Suppressor macrophage (primary cell): ENCODE measurements at regions not wholly inside any gene's neighbourhood (a gene's known extent, or its start where the extent isn't known, plus 50 kb on each side); places are given as distances from the start of the nearest gene placed in this dataset.

Experiments used
- DNase-seq, 4 experiments: peaks; one replicate each; pipeline ENCODE4 v3.0.0-alpha.2; 2020 to 2022

DNA sequence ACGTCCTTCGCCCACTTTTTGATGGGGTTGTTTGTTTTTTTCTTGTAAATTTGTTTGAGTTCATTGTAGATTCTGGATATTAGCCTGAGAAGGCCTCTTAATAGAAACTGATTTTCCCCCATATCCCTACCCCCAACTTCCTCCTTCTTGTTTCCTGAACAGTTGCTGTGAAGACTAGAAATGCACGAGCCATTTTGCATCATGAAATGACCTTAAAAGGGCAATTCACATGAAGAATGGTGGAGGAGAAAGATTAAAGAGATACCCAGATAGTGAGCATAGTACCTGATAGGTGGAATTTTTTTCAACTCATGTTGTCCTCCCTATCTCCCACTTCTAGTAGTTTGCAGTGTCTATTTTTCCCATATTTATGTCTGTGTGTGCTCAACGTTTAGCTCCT lies 55.2 kb upstream of the KCNH8 start:
- DNase-seq: peak in 1 of 4 experiments; percentile 14

DNA sequence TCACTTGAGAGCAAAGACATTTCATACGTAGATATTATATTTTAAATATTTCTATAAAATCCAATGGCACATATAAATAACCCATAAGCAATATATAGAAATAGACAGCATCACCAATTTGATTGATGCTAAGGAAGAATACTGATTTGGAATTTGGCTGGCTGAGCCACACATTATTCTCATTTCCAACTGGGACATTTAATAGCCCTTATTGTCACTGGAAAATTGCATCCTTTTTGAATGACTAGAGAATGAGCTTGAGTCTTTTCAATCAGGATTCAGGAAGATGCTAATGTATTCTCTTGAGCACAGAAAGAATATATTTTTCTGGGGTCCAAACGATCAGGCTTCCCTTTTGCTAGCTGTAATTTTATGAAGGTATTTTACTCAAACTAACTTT lies 70.9 kb upstream of the KCNH8 start:
- DNase-seq: no peak

DNA sequence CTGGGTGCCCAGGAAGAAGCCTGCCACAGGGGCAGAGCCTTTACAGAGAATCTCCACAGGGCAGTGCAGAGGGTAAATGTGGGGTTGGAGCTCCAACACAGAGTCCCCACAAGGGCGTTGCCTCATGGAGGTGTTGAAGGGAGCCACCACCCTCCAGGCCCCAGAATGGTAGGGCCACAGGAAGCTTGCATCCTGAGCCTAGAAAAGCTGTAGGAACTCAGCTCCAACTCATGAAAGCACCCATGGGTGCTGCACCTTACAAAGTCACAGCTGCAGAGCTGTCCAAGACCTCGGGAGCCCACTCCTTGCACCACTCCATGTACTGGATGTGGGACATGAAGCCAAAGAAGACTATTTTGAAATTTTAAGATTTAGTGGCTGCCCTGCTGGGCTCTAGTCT lies 73.3 kb upstream of the KCNH8 start:
- DNase-seq: no peak

DNA sequence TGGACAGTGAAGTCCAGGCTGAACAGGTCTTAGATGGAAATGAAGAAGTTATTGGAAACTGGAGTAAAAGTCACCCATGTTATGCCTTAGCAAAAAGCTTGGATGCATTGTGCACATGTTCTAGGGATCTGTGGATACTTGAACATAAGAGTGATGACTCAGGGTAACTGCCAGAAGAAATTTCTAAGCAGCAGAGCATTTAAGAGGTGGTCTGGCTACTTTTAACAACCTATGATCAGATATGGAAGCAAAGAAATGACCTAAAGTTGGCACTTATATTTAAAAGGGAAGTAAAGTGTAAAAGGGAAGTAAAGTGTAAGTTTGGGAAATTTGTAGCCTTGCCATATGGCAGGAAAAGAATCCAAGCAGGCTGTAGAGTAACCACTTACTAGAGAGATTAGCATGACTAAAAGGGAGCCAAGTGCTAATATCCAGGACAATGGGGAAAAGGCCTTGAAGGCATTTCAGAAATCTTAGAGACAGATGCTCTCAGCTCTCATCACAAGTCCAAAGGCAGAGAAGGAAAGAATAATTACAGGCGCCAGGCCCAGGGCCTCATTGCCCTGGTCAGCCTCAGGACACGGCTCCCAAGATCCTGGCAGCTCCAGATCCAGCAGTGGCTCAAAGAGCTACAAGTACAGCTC lies 73.9 kb upstream of the KCNH8 start:
- DNase-seq: peak; percentile 3 to 37 (median 12)

DNA sequence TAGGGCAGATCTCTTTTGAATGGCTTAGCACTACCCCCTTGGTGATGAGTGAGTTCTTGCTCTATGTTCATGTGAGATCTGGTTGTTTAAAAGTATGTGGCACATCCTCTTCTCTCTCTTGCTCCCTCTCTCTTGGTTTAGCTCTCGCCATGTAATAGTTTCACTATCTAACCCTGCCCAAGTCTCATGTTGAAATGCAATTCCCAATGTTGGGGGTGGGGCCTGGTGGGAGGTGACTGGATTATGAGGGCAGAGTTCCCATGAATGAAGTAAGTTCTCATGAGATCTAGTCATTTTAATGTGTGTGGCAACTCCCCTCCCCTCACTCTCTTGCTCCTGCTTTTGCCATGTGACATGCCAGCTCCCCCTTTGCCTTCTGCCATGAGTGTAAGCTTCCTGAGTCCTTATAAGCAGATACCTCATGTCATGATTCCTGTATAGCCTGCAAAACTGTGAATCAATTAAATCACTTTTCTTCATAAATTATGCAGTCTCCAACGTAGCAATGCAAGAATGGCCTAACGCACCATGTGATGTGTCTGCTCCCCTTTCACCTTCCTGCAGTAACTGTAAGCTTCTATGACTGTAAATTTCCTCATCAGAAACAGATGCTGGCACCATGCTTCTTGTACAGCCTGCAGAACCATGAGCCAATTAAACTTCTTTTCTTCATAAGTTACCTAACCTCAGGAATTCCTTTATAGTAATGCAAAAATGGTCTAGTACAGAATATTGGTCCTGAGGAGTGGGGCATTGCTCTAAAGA lies 74.8 kb upstream of the KCNH8 start:
- no peak for DNase-seq

DNA sequence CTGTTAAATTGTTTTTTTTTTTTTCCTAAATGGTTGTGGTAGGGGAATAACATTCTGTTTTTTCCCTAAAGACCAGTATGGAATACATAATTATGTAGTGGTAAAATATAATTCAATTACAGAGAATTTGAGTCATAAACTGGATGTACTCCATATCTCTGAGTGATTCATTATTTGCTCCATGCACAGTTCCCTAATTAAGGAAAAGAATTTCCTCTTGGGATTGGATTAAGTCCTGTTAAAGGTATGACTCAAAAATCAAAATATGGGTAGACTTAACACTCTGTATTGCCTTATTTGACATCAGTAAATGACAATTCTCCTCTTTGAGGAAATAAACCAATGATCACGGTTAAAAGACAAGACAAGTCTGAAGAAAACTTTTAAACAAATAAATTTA lies 78.0 kb upstream of the KCNH8 start:
- no peak for DNase-seq

DNA sequence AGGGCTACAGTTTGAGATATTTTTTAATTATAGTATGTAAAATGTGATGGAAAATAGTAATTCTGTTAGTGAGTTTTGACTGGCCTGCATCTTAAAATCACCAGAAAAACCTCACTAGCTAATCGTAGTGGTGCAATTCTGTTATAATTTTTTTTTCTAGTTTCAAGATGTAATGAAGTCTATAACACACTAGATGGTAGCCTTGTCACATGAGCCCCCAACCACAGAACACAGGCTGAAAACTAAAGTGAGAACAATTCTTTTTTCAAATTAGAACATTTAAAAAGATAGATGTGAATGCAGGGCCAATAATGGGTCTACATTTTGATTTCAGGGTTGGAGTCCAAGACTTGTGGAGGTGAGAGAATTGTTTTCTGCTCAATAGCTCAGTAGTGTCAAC lies 83.3 kb upstream of the KCNH8 start:
- DNase-seq: peak in 3 of 4 experiments; percentile 3 to 23 (median 3)

DNA sequence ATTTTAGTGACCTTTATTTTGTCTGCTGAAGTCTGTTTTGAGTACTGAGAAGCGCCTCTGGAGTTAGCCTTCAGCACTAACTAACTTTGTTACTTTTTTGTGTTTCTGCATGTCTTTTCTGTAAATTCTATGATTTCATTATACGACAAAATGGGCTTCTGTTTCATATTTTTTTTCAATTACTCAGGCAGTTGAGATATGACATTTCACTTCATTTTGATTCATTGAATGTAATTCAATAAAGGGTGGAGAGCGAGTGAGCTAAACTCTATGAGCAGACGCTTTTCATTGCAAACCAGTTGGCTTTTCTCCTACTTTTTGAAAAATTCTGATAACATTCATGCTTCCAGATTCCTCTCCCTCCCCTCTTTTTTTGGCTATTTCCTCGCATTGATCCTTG lies 84.4 kb upstream of the KCNH8 start:
- DNase-seq: no peak

DNA sequence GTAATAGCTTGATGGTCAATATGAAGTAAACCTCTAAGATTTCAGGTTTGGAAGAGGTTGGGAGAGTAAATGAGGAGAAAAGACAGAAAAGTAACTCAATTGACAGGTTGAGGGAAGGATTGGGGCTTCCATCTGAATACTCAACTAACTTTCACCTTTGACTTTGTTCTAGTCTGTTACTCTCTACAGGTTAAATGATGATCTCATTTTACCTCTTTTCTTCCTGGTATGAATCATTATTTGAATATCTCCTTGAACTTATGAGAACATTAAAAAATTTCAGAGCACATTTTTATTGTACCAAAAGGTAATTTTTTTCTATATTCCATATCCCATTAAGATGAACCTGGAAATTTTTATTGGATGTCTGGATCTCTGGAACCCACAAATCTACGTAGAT lies 87.9 kb upstream of the KCNH8 start:
- no peak for DNase-seq

DNA sequence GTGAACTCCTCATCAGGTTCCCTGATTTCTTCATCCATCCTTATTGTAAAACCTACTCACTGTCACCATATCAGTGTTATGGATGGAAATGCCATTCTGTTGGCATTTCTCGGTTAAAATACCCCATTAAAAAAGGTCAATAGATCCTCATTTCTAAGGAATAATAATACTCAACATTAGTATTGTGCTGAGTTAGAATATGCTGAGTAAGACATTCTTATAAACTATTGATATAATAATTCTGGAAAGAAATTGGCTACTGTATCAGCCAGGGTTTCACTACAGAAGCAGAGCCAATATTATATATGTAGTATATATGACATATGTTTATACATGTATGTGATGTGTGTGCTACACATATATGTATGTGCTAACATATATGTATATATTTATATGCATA lies 95.4 kb upstream of the KCNH8 start:
- no peak for DNase-seq

DNA sequence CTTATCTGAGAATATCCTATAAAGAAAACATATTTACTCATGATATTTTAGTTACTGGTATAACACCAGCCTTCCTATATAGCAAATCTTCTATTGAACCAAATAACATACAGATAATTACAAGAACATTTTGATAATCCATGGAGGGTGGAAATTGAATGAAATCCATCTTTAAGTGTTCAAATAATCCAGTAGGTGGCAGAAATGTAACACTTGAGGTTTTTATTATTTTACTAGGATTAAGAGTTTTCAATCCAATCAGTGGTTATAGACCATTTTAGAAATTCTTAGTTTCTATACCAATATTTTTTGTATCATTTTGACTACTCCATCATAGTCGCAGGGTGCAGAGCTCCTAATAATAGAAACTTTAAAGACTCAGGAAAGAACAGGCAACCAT lies 101.9 kb upstream of the KCNH8 start:
- DNase-seq: peak in 2 of 4 experiments; percentile 4 to 14

DNA sequence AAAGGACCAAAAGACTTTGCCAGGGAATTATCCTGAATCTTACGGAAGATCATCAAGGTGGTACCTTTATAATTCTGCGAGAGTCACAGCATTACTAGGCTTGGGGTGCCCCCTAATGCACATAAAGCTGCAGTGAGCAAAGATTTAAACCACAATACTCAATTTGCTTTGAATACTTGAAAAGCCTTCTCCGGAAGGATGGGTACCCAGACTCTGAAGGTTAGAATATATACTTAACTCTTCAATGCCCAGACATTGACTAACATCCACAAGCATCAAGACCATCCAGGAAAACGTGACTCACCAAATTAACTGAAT lies 117.8 kb upstream of the KCNH8 start:
- no peak for DNase-seq

DNA sequence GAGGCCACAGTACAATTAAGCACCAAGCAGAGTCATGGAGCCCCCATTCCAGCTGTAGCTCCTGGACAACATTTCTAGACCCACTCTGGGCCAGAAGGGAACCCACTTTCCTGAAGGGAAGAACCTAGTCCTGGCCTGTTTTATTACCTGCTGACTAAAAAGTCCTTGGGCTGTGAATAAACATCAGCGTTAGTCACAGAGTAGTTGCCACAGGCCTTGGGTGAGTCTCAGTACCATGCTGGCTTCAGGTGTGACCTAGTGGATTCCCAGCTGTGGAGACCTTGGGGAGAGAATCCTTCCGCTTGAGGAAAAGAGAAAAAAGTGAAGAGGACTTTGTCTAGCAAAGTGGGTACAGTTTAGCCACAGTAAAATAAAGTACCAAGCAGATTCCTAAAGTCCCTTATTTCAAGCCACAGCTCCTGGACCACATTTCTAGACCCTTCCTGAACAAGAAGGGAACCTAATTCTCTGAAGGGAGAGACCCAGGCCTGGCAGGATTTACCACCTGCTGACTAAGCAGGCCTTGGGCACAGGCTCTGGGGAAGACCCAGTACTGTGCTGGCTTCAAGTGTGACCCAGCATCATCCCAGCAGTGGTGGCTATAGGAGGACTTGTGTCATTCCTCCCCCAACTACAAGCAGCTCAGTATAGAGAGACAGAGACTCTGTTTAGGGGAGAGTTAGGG lies 118.3 kb upstream of the KCNH8 start:
- DNase-seq: no peak

DNA sequence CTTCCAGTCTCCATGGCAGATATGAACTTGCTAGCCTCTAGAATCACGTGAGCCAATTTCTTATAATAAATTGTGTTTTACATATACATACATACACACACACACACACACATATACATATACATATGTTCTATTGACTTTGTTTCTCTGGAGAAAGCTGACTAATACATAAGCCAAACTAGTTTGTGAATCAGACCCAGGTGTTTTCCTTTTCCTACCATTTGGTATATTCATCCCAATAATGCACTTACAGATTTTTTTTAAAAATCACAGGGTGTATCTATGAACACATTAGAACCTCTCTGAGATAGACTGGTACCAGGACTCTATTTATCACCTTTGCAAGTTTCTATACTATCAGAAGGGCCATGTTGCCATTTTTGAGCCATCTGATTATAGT lies 122.9 kb upstream of the KCNH8 start:
- DNase-seq: no peak

DNA sequence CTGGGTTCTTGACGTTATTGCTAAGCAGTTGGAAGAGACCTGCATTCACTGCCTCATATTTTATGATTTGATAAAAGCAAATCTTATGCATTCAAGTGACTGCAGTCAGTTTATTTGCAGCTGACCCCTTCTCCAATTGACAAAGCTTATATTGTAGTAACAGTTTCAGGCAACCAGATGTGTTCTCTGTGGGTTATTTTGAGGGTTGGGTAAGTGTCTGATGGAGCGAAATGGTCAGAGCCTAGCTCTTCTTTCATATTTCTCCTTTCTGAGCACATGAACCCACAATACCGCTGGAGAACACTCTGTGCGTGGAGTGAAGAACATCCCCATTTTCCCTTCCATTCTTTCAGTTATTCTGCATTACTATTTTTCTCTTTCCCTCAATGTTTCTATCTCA lies 125.8 kb upstream of the KCNH8 start:
- DNase-seq: no peak

DNA sequence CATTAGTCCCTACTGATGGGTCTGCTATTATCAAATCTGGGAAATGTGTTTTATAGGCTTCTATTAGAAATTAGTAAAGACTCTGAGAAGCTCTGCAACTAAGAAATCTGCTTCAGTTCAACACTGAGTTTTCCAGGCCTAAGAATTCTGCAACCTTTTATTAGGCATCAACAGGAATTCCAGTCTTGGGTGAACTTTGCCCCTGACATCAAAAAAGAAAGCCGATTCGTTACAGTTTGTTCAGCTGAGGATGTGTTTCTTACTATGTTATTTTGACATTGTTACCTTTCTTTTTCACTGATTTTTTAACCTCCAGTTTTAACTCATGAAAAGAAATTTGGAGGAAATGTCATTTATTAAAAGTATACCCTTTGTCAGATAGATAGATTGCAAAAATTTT lies 131.5 kb upstream of the KCNH8 start:
- DNase-seq: no peak

DNA sequence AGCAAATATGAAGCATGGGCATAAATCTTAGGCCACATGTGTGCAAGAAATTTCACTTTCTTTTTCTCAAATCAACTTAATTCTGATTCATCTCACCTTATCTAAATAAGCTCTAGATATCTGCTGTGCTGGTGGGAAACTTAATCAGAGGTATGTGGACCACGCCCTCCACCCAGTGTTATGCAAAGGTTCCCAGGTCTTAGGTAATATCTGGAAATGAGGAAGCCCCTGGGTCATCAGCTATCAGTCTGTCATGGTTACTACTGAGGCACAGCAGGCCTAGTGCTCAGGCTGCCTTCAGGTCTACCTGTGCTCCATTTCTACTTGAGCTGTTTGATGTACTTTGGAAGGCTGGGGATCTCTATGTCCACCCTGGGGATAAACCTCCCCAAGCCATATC lies 134.4 kb upstream of the KCNH8 start:
- no peak for DNase-seq

DNA sequence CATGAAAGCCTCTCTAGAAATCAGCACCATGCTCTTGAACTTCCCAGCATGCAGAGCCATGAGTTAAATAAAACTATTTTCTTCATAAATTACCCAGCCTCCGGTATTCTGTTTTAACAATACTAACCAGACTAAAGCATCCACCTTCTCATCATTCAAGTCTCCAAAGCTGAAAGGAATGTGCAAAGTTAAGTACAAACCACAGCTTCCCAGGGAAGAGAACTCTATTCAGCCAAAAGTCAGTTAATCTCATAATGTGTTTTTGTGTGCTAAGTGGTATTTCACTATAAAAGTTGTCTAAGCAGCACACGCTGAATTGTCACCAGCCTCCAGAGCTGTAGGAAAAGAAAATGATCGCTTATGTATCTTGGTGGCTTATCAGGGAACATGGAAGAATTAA lies 135.5 kb upstream of the KCNH8 start:
- no peak for DNase-seq

DNA sequence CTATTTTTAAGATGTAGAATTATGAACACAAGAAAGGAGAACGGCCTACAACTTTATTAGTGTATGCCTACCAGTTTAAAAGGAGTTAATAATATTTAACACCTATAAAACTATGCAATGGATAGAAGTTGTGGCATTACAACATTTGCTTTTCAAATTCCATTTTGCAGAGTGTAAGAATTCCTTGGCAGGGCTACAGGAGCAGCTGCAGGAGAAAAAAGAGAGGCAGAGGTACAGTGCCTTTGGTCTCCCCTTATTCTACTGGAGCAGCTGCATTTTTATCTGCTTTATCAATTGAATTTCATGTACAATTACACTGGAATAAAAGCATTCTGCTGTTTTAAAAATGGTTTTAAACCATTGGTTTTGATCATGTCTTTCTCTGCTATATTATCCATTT lies 145.7 kb upstream of the KCNH8 start:
- DNase-seq: no peak

DNA sequence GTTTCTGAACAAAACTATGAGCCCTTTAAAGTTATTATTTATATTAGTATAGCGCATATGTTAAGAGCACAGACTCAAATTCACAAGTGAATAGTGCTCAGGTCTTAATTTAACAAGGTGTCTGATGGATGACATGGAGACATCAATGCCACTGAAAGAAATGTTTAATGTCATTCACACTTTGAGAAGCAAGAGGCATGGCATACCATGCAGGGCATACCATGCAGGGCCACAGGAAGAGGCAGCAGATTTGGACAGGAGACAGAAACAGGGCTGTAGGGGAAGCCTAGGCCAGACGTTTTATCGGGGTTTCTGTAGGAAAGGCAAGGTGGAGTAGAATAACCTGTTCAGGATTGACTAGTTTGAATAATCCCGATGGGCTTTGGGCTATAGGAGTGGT lies 150.2 kb upstream of the KCNH8 start:
- no peak for DNase-seq

DNA sequence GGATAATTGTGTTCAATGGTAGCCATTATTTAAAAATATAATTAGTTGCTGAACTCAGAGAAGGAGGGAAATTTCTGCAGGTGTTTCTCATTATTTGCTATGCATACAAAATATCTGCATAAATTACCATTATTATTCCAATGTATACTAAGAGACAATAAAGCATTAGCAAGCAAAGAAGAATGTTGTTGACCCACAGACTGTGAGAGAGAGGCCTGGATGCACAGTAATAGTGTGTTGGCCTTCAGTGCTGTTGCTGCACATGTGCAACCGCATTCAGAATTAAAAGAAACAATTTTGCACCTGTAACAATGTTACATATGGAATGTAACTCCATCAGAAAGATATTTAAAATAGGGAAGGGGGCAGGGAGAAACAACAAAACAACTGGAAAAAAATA lies 155.6 kb upstream of the KCNH8 start:
- no peak for DNase-seq

DNA sequence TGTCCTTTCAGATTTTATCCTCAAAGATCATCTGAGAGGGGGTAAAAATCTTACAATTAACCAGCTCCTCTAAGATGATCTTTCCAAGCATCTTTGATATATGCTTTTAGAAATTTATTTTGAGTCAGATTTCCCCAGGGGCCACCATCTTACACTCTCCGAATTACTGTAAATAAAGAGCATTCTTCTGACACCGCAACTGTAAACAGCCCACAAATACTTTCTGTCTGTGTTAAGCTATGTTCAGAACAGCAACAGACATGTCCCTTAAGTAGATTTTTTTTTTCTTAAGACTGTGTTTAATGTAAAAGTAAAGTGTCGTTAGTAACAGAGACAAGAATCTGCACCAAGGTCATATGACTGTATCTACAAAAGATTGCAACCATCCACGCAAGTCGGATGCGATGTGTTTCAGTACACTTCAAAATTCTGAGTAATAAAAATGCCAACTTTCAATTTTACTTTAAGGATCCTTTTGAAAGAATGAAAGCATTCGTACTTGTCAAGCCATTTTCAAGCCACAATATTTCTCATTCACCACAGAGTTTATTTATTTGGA lies 159.0 kb upstream of the KCNH8 start:
- no peak for DNase-seq

DNA sequence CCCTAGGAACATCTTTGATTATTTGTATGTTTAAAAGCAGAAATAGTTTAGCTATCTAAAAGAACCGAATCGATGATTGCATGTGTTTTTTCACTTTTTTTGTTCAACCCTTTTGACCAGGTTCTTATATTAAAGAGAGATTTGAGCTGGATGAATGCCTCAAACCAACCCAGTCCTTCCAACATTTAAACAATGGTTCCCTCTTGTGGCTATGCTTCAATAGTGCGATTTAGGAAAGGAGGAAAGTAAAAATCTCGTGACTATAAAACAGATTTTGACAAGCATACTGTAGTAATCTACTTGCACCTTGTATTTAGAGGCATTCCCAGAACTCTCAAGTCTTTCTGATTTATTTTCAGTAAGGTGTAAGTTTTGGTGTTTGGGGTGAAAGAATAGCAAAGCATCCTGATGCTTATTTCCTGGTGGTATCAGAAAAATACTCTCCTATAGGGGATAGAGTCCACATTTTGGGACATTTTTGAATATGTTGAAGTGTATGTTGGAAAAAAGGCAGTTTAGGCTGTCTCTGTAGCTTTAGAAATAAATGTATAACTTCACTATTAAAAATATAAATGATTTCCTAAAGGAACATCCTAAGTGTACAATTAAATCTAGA lies 159.6 kb upstream of the KCNH8 start:
- DNase-seq: peak; percentile 5 to 40 (median 30)
